ENCODE measurements at regions not wholly inside any gene's neighbourhood (a gene's known extent, or its start where the extent isn't known, plus 50 kb on each side); places are given as distances from the start of the nearest gene placed in this dataset.

GRCh38 chr2:82827426-82827825 is 1631.7 kb downstream of the SUCLG1 start:
- no peak for ATAC-seq (replicated peaks; ENCODE audit: extremely low read depth, poor library complexity, severe bottlenecking)
- Mint-ChIP-seq H3K27me3 (no peaks in the 10 kb centered on the region), H3K36me3 (ENCODE audit: insufficient read depth) (no peaks in the 10 kb centered on the region)

GRCh38 chr2:82826437-82826836 is 1632.6 kb downstream of the SUCLG1 start:
- Mint-ChIP-seq H3K4me1 (no peaks in the 10 kb centered on the region), H3K4me3 (no peak overlapping the region), H3K36me3 (ENCODE audit: insufficient read depth) (no peaks in the 10 kb centered on the region), H3K27ac (ENCODE audit: low read depth) (no peak overlapping the region), H3K27me3 (no peaks in the 10 kb centered on the region), H3K9me3 (peaks cover 22% of the 10 kb centered on the region)
- DNase-seq (ENCODE audit: low spot score in 2 of 2) = no peak
- no peak for ATAC-seq (replicated peaks; ENCODE audit: extremely low read depth, poor library complexity, severe bottlenecking)

More at GRCh38 chr2:82827426-82827825, 1631.7 kb downstream of the SUCLG1 start:
- H3K4me3 Mint-ChIP-seq = no peak overlapping the region
- no peak overlapping the region for H3K27ac Mint-ChIP-seq (ENCODE audit: low read depth)
- DNase-seq (ENCODE audit: low spot score in 2 of 2) = no peak
- peaks cover 24% of the 10 kb centered on the region for H3K9me3 Mint-ChIP-seq
- no peaks in the 10 kb centered on the region for H3K4me1 Mint-ChIP-seq

- Mint-ChIP-seq H3K27ac (ENCODE audit: low read depth) (no peak overlapping the region), H3K4me1 (no peaks in the 10 kb centered on the region), H3K36me3 (ENCODE audit: insufficient read depth) (no peaks in the 10 kb centered on the region), H3K9me3 (peaks cover 21% of the 10 kb centered on the region), H3K4me3 (no peak overlapping the region), H3K27me3 (no peaks in the 10 kb centered on the region)
- DNase-seq (ENCODE audit: low spot score in 2 of 2) (no peak), ATAC-seq (replicated peaks; ENCODE audit: extremely low read depth, poor library complexity, severe bottlenecking) (no peak)
Observed at GRCh38 chr2:82825410-82826090, 1633.5 kb downstream of the SUCLG1 start.

GRCh38 chr2:82823892-82824291 is 1635.2 kb downstream of the SUCLG1 start:
- peaks cover 17% of the 10 kb centered on the region for H3K9me3 Mint-ChIP-seq
- H3K4me3 Mint-ChIP-seq = no peak overlapping the region
- no peaks in the 10 kb centered on the region for H3K4me1 Mint-ChIP-seq
- ATAC-seq (replicated peaks; ENCODE audit: extremely low read depth, poor library complexity, severe bottlenecking) (no peak), DNase-seq (ENCODE audit: low spot score in 2 of 2) (no peak)
- H3K27me3 Mint-ChIP-seq = no peaks in the 10 kb centered on the region
- no peaks in the 10 kb centered on the region for H3K36me3 Mint-ChIP-seq (ENCODE audit: insufficient read depth)
- H3K27ac Mint-ChIP-seq (ENCODE audit: low read depth) = no peak overlapping the region

GRCh38 chr2:82819951-82820350 is 1639.1 kb downstream of the SUCLG1 start:
- Mint-ChIP-seq H3K4me3 (no peak overlapping the region), H3K27ac (ENCODE audit: low read depth) (no peak overlapping the region), H3K9me3 (peaks cover 5% of the 10 kb centered on the region), H3K27me3 (no peaks in the 10 kb centered on the region), H3K36me3 (ENCODE audit: insufficient read depth) (no peaks in the 10 kb centered on the region), H3K4me1 (no peaks in the 10 kb centered on the region)
- ATAC-seq (replicated peaks; ENCODE audit: extremely low read depth, poor library complexity, severe bottlenecking) (no peak), DNase-seq (ENCODE audit: low spot score in 2 of 2) (no peak)

GRCh38 chr2:82814146-82814545 is 1644.9 kb downstream of the SUCLG1 start:
- Mint-ChIP-seq H3K27me3 (no peaks in the 10 kb centered on the region), H3K27ac (ENCODE audit: low read depth) (no peak overlapping the region), H3K36me3 (ENCODE audit: insufficient read depth) (no peaks in the 10 kb centered on the region), H3K9me3 (peaks cover 4% of the 10 kb centered on the region), H3K4me3 (no peak overlapping the region), H3K4me1 (no peaks in the 10 kb centered on the region)
- ATAC-seq (replicated peaks; ENCODE audit: extremely low read depth, poor library complexity, severe bottlenecking) (no peak), DNase-seq (ENCODE audit: low spot score in 2 of 2) (no peak)

GRCh38 chr2:82811946-82812345 is 1647.1 kb downstream of the SUCLG1 start:
- Mint-ChIP-seq H3K4me3 (no peak overlapping the region), H3K27me3 (no peaks in the 10 kb centered on the region), H3K9me3 (peaks cover 4% of the 10 kb centered on the region), H3K27ac (ENCODE audit: low read depth) (no peak overlapping the region), H3K4me1 (no peaks in the 10 kb centered on the region), H3K36me3 (ENCODE audit: insufficient read depth) (no peaks in the 10 kb centered on the region)
- DNase-seq (ENCODE audit: low spot score in 2 of 2) (no peak), ATAC-seq (replicated peaks; ENCODE audit: extremely low read depth, poor library complexity, severe bottlenecking) (no peak)

GRCh38 chr2:82803307-82803706 is 1655.8 kb downstream of the SUCLG1 start:
- Mint-ChIP-seq H3K27ac (ENCODE audit: low read depth) (no peak overlapping the region), H3K4me3 (no peak overlapping the region), H3K27me3 (no peaks in the 10 kb centered on the region), H3K9me3 (peaks cover 35% of the 10 kb centered on the region), H3K36me3 (ENCODE audit: insufficient read depth) (no peaks in the 10 kb centered on the region), H3K4me1 (no peaks in the 10 kb centered on the region)
- DNase-seq (ENCODE audit: low spot score in 2 of 2) (no peak), ATAC-seq (replicated peaks; ENCODE audit: extremely low read depth, poor library complexity, severe bottlenecking) (no peak)

- no peak for ATAC-seq (replicated peaks; ENCODE audit: extremely low read depth, poor library complexity, severe bottlenecking)
- no peak for DNase-seq (ENCODE audit: low spot score in 2 of 2)
Observed at GRCh38 chr2:82797469-82797868, 1661.6 kb downstream of the SUCLG1 start.

GRCh38 chr2:82796132-82796531 is 1662.9 kb downstream of the SUCLG1 start:
- no peak overlapping the region for H3K27ac Mint-ChIP-seq (ENCODE audit: low read depth)
- no peaks in the 10 kb centered on the region for H3K4me1 Mint-ChIP-seq
- H3K36me3 Mint-ChIP-seq (ENCODE audit: insufficient read depth) = no peaks in the 10 kb centered on the region
- H3K27me3 Mint-ChIP-seq = no peaks in the 10 kb centered on the region
- DNase-seq (ENCODE audit: low spot score in 2 of 2) (no peak), ATAC-seq (replicated peaks; ENCODE audit: extremely low read depth, poor library complexity, severe bottlenecking) (no peak)
- H3K9me3 Mint-ChIP-seq = peaks cover 16% of the 10 kb centered on the region
- H3K4me3 Mint-ChIP-seq = no peak overlapping the region

More at GRCh38 chr2:82797469-82797868, 1661.6 kb downstream of the SUCLG1 start:
- no peaks in the 10 kb centered on the region for H3K4me1 Mint-ChIP-seq
- H3K9me3 Mint-ChIP-seq = peaks cover 20% of the 10 kb centered on the region
- no peaks in the 10 kb centered on the region for H3K27me3 Mint-ChIP-seq
- H3K4me3 Mint-ChIP-seq = no peak overlapping the region
- H3K27ac Mint-ChIP-seq (ENCODE audit: low read depth) = no peak overlapping the region
- H3K36me3 Mint-ChIP-seq (ENCODE audit: insufficient read depth) = no peaks in the 10 kb centered on the region

- Mint-ChIP-seq H3K9me3 (peaks cover 10% of the 10 kb centered on the region), H3K4me3 (no peak overlapping the region), H3K36me3 (ENCODE audit: insufficient read depth) (no peaks in the 10 kb centered on the region), H3K4me1 (no peaks in the 10 kb centered on the region), H3K27me3 (no peaks in the 10 kb centered on the region), H3K27ac (ENCODE audit: low read depth) (no peak overlapping the region)
- DNase-seq (ENCODE audit: low spot score in 2 of 2) (no peak), ATAC-seq (replicated peaks; ENCODE audit: extremely low read depth, poor library complexity, severe bottlenecking) (no peak)
Observed at GRCh38 chr2:82795446-82795845, 1663.6 kb downstream of the SUCLG1 start.

- H3K9me3 Mint-ChIP-seq = peaks cover 14% of the 10 kb centered on the region
- H3K27ac Mint-ChIP-seq (ENCODE audit: low read depth) = no peak overlapping the region
- DNase-seq (ENCODE audit: low spot score in 2 of 2) (no peak), ATAC-seq (replicated peaks; ENCODE audit: extremely low read depth, poor library complexity, severe bottlenecking) (no peak)
- no peaks in the 10 kb centered on the region for H3K36me3 Mint-ChIP-seq (ENCODE audit: insufficient read depth)
- no peaks in the 10 kb centered on the region for H3K4me1 Mint-ChIP-seq
- no peaks in the 10 kb centered on the region for H3K27me3 Mint-ChIP-seq
- H3K4me3 Mint-ChIP-seq = no peak overlapping the region
Observed at GRCh38 chr2:82793711-82794435, 1665.2 kb downstream of the SUCLG1 start.

- no peak for ATAC-seq (replicated peaks; ENCODE audit: extremely low read depth, poor library complexity, severe bottlenecking)
- Mint-ChIP-seq H3K27ac (ENCODE audit: low read depth) (no peak overlapping the region), H3K4me1 (no peaks in the 10 kb centered on the region), H3K9me3 (peaks cover 16% of the 10 kb centered on the region), H3K4me3 (no peak overlapping the region), H3K36me3 (ENCODE audit: insufficient read depth) (no peaks in the 10 kb centered on the region), H3K27me3 (no peaks in the 10 kb centered on the region)
- DNase-seq (ENCODE audit: low spot score in 2 of 2) = no peak
Observed at GRCh38 chr2:82792316-82792715, 1666.8 kb downstream of the SUCLG1 start.

All from central memory CD8-positive, alpha-beta T cell (primary cell).